ENCODE measurements at regions not wholly inside any gene's neighbourhood (a gene's known extent, or its start where the extent isn't known, plus 50 kb on each side); places are given as distances from the start of the nearest gene placed in this dataset.

DNA sequence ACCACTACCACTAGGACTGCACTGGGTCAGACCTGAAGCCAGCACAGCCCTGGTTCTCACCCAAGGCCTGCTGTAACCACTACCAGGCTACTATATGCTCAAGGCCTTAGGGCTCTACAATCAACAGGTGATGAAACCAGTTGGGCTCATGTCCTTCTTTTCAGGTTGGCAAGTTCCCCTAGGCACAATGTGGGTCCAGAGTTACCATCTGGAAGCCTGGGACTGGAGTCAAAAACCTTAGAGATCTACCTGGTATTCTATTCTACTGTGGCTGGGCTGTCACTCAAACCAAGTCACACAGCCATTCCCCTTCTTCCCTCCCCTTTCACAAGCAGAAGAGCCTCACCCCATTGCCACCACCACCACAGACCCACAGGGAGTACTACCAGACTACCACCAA lies 175.6 kb downstream of the RELL1 start:
- TF ChIP-seq ELF4 (IDR thresholded peaks at IDR 0.05) (no peak), TARDBP (IDR thresholded peaks at IDR 0.05) (no peak)
